NCI-H524 treated with DMSO at 0.1 percent for 48 hours (cell line): ENCODE measurements at regions not wholly inside any gene's neighbourhood (a gene's known extent, or its start where the extent isn't known, plus 50 kb on each side); places are given as distances from the start of the nearest gene placed in this dataset.

ENCODE experiments used
- DNase-seq: peaks from one replicate; lab custom pipeline; 2025; lab: John Stamatoyannopoulos, UW

DNA sequence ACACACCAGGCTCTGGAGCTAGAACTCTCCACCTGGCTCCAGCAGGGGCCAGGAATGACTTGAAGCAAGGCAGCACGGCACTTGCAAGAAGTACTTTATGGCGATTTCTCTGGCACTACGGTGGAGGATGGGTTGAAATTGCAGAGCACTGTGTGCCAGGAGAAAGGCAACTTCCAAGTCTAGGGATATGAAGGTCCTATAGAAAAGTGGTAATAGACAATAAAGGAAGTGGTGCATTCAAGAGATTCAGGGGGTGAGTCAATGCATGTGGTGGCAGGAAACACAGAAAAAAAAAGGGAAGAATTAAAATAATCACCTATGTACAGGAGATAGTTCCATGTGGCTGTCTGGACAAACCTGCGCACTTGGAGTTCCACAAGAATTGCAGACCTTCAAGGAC is 240.3 kb upstream of the DYNLRB2 start:
- no peak for DNase-seq

DNA sequence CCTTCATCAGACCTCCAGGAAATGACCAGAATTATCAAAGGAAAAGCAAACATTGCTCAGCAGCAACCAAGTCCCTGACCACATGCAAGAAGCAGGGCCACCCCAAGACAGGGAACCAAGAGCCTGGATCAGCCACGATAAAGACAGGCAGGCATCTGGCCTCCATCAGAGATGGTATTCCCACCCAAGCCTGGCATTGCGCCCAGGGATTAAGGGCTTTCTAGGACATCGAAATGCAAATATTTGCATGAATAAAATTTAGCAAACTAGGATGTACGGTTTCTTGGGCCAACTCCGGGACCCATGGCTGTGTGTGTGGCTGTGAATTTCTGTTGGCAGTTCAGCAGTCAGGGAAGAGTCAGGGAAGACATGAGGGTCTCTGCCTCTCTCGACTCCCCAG is 241.4 kb upstream of the DYNLRB2 start:
- DNase-seq: no peak

DNA sequence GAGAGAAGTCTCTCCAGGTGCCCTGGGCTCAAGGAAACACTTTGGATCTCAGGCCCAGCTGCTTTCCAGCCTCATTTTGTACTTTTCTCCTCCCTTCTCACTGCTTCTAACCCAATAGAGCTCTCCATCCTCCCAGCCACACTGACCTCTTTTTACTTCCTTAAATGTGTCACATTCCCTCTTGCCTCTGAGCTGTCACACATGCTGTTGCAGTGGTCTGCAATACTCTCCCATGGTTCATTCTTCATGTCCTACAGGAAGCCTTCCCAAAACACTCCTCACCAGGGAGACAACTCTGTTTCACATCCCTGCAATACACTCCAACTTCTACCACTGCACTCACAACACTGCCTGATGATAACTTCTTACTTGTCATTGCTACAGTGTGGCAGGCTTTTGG is 242.1 kb upstream of the DYNLRB2 start:
- DNase-seq: no peak

DNA sequence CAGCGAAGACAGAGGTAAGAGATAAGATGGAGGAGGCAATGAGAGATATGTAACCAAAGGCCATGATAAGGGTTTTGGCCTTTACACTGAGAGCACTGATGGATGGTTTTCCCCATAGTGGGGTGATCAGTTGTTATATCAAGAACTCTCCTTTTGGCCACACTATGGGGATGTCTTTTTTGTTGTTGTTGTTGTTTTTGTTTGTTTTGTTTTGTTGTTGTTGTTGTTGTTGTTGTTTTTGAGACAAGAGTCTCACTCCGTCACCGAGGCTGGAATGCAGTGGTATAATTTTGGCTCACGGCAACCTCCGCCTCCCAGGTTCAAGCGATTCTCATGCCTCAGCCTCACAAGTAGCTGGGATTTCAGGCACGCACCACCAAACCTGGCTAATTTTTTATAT is 244.8 kb upstream of the DYNLRB2 start:
- no peak for DNase-seq

DNA sequence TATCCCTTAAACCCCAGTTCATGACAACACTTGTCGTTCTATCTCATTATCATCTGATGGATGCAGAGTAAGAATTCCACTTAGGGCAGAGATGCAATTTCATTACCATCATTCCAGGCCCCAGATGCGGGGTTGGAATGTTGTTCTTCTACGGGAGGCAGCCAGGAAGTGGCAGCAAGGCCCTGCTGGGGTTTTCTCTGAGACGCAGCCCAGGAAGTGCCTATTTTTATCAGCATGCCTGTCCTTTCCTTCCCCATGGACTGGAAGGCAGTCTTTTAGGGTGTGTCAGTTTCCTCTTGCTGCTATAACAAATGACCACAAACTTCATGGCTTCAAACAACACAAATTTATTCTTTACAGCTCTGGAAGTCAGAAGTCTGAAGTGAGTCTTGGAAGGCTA is 246.6 kb upstream of the DYNLRB2 start:
- no peak for DNase-seq

DNA sequence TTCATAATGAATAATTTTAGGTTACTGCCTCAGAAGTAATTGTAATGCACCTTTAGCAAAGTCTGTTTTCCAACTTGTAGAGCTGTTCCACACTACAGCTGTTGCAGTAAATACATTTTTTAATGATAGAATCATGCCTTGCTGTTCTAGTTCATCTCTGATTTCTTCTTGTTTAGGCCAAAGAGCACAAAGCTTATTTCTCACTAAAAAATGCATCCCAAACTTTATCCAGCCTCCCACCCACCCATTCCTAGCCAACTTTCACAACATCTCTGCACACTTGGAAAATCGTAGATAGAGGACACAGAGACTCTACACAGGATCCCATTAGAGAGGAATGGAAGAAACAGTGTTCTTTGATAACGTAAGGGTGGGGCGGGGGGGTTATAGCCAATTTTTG is 252.2 kb upstream of the DYNLRB2 start:
- DNase-seq: no peak

DNA sequence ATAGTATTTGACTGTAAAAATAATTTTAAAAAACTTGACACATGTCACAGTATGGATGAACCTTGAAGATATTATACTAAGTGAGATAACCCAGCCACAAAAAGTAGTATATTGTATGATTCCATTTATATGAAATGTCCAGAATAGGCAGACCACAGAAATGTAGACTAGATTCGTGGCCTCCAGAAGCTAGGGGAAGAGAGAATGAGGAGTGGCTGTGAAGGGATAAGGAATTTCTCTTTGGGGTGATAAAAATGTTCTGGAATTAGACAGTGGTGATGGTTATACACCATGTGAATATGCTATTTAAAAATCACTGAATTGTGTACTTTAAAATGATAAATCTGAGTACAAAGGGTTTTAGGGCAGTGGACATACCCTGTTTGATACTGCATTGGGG is 253.1 kb upstream of the DYNLRB2 start:
- DNase-seq: no peak

DNA sequence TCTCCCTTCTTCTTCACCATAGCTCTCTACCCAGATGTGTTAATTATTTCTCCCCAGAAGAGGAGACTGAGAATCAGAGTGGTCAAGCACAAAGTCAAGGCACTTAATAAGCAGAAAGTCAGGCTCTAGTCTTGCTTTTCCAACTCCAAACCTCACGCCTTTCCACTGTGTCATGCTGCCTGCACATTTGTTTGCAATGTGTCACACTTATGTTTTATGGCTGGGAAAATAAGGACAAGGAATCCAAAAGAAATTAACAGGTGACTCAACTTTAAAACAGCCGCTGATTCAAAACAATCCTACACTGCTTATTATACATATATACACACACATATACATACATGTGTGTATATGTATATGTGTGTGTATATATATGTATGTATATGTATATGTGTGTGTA is 255.7 kb upstream of the DYNLRB2 start:
- DNase-seq: no peak

DNA sequence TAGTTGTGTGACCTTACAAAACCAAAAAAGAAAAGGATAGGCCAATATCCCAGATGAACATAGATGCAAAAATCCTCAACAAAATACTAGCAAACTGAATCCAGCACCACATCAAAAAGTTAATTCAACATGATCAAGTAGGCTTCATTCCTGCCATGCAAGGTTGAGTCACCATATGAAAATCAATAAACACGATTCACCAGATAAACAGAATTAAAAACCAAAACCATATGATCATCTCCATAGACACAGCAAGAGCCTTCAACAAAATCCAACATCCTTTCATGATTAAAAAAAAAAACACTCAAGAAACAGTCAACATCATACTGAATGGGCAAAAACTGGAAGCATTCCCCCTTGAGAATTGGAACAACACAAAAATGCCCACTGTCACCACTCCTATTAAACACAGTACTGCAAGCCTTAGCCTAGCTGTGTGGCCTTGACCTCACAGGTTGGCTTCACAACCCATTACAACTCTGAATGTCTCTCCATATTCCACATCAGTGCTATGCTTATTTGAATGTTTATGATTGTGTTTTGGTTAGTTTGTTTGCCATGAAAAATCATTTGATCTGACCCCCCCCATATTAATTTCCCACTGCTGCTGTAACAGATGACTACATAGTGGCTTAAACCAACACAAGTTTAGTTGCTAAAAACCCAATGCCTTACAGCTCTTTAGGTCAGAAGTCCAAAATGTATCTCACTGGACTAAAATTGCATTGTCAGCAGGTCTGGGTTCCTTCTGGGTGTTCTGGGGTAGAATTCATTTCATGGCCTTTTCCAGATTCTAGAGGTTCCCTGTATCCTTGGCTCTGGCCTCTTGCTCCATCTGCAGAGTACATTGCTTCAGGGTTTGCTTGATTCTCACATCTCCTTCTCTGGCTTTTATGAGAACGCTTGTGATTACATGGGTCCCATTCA is 257.1 kb upstream of the DYNLRB2 start:
- no peak for DNase-seq

DNA sequence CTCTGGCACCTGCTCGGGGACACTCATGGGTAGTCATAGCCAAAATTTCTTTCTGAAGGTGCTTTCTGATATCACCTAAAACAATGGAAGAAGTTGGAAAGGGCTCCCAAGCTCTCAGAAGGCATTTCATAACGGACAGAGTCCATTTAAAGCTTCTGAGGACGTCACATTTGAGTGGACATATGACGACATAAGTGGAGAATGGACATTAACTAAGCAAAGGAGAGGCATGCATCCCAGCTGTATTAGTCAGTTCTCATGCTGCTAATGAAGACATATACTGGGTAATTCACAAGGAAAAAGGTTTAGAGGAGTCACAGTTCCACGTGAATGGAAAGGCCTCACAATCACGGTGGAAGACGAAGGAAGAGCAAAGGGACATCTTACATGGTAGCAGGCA is 260.2 kb upstream of the DYNLRB2 start:
- no peak for DNase-seq

DNA sequence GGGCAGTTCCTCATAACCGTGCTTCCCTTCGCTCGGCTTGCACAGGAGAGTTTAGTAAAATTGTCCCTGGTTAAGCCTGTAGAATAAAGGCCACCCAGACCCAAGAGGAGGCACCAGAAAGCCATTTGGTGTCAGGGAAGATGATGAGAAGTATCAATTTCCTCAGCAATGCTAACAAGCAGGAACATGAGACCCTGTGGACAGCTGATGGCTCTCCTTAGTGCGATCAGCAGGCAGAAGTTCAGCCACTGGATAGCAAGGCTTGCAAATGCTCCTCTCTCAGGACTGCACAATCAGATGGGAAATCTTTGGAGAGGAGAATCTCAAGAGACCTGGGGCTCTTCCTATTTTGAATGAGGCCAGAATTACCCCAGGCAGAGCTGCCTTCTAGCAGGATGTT is 261.1 kb upstream of the DYNLRB2 start:
- no peak for DNase-seq

DNA sequence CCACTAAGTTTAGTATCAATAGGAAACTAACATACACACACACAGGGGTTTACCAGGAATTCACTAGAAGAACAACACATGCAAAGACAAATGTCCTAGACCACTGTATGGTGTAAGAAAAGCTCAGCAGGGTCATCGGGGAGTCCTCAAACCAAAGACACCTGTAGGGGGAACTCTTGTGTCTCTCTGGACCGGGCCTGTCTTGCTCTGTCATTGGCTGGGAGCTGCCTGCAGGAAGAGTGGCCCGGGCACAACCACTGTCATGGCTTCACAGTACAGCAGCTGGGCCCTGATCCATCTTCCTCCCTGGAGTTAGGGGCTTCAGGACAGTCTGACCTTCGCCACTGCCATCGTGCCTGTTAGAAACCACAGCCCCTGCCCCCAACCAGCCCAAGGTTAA is 263.6 kb upstream of the DYNLRB2 start:
- no peak for DNase-seq

DNA sequence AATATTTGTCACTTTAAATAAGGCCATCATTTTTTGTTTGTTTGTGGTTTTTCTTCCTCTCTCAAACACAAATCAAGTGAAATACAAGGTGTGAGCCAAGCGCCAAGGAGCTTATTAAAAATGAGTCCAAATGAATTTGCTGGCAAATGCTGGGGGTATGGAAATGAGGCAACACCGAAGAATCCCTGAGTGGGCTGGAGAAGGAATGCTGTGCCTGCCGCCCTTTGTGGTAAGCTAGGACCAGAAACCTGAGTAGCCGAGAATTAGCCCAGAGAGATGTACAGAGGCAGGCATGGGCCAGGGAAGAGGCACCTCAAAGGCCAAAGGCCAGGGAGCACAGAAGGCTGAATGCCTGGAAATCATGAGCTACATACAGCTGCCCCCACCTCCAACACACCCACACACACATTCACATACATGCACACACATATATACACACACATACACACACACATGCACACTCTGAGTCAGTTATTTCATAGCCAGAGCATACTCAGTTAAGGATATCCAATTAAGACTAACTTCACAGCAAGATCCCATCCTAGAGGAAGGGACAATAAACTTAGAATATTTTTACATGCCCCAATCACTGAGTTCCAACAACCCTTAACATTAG is 266.1 kb upstream of the DYNLRB2 start:
- no peak for DNase-seq

DNA sequence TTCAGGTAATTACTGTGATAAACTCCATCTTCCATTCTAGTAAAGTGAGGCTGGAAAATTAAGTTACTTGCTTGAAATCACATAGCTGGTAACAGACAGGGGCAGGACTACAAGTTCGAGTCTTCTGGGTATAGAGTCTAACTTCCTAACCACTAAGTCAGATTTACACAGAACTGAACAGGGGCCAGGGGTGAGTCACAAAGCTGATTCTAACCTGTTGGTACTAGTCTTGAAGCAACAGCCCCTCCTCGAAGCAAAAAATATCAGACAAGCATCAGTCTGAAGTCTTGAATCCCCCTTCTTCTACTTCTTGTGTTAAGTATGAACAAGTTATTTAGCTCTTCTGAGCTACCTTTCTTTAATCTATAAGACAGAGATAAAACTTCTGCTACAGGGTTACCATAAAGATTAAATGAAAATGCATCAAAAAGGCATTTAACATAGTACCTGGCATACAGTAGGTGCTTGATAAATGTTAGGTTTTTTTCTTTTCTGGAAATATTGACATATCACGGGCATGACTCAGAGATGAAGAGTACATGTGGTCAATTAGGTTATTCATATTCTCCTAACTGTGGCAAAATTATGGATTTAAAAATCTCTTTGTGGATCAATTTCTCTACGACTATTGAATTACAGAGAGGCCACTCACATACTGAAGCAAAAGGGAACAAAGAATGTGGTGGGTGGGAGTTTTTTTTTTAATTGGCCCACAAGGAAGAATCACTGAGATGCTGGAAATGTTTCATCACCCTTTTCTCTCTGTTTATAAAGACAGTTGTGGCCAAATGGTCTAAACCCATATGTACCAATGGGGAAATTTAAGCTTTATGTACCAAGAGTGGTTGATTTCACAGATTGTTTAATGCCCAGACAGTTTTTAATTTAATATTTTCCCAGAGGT is 266.9 kb upstream of the DYNLRB2 start:
- no peak for DNase-seq

DNA sequence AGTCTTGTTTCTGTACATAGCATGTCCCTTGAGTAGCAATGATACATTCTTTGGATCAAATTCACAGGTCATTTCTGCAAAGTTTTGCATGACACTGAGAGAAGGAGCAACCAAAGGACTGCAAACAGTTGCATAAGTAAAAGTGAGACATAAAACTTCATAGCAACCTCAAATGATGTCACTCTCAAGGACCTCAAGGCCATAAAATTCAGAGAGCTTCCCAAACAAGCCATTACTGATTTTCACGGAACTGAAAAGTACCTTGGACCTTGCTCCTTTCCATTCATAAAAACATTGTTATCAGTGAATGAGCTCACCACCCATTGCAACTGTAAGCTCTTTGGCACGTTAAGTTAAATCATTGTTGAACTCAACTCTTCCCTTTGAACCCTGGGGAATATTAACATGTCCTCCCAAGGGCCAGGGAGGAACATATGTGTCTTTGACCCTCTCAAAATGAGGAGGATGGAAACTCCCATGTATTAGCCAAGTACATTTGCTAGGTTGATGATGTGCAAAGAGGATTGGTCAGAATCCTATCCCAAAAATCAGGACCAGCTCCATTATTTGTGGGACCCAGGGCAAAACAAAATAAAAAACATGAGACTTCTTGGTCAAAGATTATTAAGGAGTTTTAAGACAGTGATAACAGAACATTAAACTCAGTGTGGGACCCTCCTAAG is 275.0 kb upstream of the DYNLRB2 start:
- DNase-seq: no peak

DNA sequence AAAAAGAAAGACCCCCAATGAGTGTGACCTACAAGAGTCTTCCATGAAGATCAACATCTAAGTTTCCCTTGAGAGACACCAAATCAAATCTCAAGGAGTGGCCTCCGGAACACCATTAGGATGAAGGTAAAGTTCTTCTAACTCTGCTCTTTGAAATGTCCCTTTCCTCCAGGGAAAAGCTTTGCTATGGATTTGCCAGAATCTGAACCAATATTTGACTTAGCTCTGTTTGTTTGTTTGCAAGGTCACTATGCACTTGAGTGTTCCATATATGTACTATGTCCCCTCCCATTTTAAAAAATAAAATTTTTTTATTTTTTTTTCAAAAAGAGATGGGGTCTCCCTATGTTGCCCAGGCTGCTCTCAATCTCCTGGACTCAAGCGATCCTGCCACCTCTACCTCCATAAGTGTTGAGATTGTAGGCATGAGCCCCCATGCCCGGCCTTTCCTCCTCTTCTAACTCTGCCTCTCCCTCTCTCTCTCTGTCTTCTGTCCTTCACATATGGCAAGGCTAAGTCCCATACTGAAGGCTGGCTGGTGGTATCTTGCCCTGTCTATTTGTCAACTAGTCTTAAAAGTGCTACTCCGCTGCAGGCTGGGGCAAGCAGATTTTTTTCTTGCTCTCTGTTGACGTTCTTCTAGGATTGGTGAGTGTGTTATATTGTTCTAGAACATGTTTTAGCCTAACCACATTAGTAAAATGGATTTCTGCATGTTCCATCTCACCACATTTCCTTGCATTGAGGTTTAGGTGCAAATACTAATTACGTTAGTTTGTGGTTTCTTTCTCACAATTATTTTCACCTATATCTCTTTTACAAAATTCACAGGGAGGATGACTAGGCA is 276.7 kb upstream of the DYNLRB2 start:
- no peak for DNase-seq

DNA sequence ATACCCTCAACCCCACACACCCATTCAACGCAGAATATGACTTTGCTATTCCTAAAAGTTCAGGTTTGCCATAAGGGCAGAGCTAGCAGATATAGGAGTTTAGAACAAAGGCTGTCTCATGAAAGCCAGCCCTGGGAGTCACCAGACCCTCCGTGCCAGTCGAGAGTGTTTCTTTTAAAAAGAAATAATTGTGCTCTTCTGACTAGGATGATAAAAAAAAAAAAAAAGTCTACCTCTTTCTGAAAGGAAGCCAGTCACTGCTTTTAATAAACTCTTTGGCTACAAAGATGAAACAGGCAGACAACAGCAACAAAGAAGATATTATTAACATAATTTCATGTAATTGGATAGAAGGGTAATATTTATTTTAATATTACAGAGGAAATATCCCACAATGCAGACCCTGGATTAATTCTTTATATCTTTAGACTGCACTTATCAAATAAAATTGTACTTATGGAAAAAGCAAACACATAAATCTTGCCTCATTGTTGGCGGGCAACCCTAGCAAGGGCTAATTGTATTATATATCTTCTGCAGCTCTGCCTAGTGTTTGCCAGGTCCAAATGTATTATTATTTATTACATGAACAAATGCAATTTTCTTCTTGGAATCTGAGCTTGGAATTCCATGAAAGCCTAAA is 277.5 kb upstream of the DYNLRB2 start:
- DNase-seq: no peak

DNA sequence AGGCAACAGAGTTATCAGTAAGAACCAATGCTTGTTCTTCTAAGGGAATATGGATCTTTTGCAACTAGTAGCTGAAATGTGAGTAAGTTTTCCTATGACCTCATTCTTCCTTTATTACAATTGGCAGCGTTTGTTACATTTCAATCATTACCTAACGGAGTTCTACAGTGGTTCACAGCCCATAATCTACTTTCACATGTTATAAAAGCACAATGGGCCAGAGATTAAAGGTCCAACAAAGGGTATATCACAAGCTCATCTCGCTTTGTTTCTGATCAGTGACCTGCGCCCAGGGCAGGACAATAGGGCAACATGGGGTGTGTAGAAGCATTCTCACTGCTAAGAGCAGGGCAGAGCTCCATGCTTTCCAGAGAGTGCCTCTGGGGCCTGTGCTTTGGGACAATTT is 279.9 kb upstream of the DYNLRB2 start:
- no peak for DNase-seq

DNA sequence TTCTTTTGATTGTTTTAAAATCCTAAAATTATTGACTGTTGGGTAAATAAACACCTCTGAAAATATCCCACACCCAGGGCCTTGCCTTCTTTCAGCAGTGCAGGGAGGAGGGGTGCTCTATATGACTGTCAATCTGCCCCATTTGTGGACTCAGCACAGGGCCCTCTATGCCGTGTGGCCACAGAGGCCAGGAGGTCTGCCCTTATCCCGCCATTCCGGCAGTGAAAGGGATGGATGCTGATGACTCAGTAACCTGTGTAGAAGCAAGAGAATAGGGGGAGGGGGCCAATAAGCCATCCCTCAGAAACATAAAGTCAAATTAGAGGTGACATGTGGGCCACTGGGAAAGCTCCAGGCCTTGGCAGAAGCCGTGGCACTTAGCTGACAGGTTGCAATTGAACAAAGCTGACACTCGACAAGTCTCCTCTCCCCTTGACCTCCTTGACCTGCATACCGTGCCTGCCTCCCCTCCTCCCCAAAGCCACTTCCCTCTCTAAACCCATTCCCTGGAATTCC is 281.4 kb upstream of the DYNLRB2 start:
- no peak for DNase-seq

DNA sequence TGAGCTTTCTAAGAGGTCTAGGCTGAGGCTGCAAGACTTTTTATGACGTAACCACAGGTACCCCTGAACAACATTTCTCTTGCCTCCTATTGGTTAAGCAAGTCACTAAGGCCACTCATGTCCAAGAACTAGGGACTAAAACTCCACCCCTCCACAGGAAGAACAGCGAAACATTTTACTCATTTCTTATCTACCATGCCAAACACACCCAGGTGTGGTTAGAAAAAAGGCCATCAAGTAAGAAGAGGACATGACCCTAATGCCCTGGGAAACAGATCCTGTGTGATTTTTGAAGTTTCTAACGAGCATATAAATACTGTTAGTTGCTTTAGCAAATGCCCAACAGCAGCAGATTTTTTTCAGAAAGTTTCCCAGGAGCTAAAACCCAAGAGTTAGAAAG is 282.4 kb upstream of the DYNLRB2 start:
- DNase-seq: no peak
